22Rv1 (cell line): ENCODE measurements at regions not wholly inside any gene's neighbourhood (a gene's known extent, or its start where the extent isn't known, plus 50 kb on each side); places are given as distances from the start of the nearest gene placed in this dataset.

ENCODE experiments used
- H3K27ac ChIP-seq: fragments of 450-650 bp; 2 replicates; pipeline ENCODE4 v1.5.1; 2017
- CTCF ChIP-seq: fragments of 450-650 bp; IDR thresholded peaks from 2 replicates; pipeline ENCODE4 v1.5.1; 2017; ENCODE audit warnings: mild to moderate bottlenecking
- ZFX ChIP-seq: fragments of 450-650 bp; IDR thresholded peaks from 2 replicates; pipeline ENCODE4 v1.6.1; 2017; ENCODE audit warnings: antibody characterized with exemption, borderline replicate concordance

- no peak overlapping the region for H3K27ac ChIP-seq
- TF ChIP-seq ZFX (no peak), CTCF (no peak)
Measured at GRCh38 chr4:71261633-71262121, 77.1 kb upstream of the SLC4A4 start.

DNA sequence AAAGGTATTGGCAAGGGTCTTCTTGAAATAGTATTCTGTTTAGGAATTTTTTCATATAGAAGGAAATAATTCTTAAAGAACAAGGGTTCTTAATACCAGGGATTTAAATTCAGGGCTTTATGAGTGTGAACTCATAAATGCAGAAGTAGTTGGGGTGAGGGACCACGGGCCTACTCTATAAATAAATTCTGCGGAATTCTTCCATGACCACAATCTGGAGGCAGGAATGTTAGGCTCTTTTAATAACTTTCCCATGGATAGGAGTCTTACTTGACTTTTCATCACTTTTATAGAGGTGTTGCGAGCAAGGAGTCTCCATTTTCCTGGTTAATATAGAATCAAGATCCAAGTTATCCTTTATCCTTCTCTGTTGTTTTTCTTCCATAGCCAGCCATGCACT lies 76.7 kb upstream of the SLC4A4 start:
- no peak overlapping the region for H3K27ac ChIP-seq
- no peak for TF ChIP-seq ZFX
- no peak for TF ChIP-seq CTCF

DNA sequence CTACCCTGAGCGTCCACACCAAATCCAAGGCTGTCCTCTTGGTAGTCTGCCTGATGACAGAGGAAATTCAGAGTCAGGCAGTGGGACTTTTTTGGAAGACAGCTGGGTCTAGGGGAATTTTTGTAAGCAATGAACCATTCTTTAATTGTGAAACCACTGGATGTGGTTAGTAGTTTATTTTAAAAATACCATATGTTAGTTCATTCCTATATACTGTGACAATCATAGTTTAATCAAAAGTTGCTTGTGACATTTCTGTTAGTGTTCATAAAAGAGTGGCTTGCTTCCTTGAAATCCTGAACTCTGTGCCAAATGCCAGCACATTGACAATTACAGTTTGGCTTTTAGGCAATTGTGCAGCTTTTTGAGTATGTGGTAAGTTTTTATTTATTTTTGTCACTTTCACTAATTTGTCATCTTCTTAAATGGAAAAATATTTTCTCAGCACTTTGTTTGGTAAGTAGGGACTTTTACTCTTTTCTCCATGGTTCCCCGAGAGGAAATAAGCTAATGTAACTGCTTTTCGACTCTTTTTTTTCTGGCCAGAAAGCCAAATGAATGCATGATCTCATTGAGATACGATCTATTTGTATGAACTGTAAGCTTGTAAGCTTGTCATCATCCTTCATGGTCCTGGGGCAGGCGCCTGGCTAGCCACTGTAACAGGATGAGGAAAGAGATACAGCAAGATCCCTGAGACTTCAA lies 72.6 kb upstream of the SLC4A4 start:
- TF ChIP-seq ZFX (no peak), CTCF (no peak)

GRCh38 chr4:71267244-71267643 lies 71.6 kb upstream of the SLC4A4 start:
- TF ChIP-seq ZFX (no peak), CTCF (no peak)
- H3K27ac ChIP-seq, result no peak overlapping the region

More for the DNA sequence above, 72.6 kb upstream of the SLC4A4 start:
- no peak overlapping the region for H3K27ac ChIP-seq

GRCh38 chr4:71268166-71268565 lies 70.7 kb upstream of the SLC4A4 start:
- TF ChIP-seq CTCF, result no peak
- TF ChIP-seq ZFX, result no peak
- no peak overlapping the region for H3K27ac ChIP-seq

DNA sequence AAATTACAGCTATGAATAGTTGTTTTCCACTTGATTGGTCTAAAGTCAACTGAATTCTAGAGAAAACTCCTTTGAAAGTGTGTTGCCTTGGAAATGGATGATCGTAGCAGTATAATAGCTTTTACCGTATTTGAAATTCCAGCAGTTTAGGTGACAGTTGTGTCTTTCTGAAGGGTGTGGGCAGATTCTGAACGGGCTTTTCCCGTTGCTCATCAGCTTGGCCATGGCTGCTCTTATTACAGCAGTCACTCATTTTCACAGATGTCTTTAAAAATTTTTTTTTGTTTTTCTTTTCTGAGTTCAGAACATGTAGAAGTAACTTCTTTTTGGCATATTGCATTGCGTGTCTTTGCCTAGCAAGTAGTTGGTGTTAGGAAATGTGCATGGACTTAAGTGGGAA lies 69.6 kb upstream of the SLC4A4 start:
- TF ChIP-seq ZFX (no peak), CTCF (no peak)
- no peak overlapping the region for H3K27ac ChIP-seq

- TF ChIP-seq CTCF (peak; percentile 64), ZFX (no peak)
- no peak overlapping the region for H3K27ac ChIP-seq
Measured at GRCh38 chr4:71270901-71271300, 67.9 kb upstream of the SLC4A4 start.
